Kidney (tissue), 13 donors: ENCODE measurements at regions not wholly inside any gene's neighbourhood (a gene's known extent, or its start where the extent isn't known, plus 50 kb on each side); places are given as distances from the start of the nearest gene placed in this dataset.

Experiments
- DNase-seq, 5 donors: peaks; one replicate each; pipeline ENCODE4 v3.0.0-alpha.2; 2013 to 2020
- FAIRE-seq: peaks from 2 replicates; lab custom pipeline; 2012; peaks lifted over from hg19 to GRCh38; lab: Jason Lieb, UNC
- H3K27ac ChIP-seq, 2 donors: one replicate each; pipeline ENCODE4 v1.7.0; 2013; ENCODE audit warnings: low read depth in 2 of 2, low read length in 2 of 2, inconsistent platforms in 1 of 2
- H3K27me3 ChIP-seq: one replicate; pipeline ENCODE4 v1.7.1; 2013; ENCODE audit warnings: low read length, inconsistent platforms; ENCODE audit not compliant: control insufficient read depth, insufficient read depth
- H3K36me3 ChIP-seq, 3 donors: one replicate each; pipeline versions ENCODE4 v1.7.0 to v1.7.1; 2013; ENCODE audit warnings: low read length in 3 of 3, control low read depth in 1 of 3, inconsistent platforms in 1 of 3; ENCODE audit not compliant: insufficient read depth in 3 of 3, control insufficient read depth in 2 of 3
- H3K4me1 ChIP-seq, 3 donors: one replicate each; pipeline versions ENCODE4 v1.7.0 to v1.7.1; 2013; ENCODE audit warnings: low read length in 3 of 3, inconsistent platforms in 1 of 3, low read depth in 1 of 3; ENCODE audit not compliant: control insufficient read depth in 2 of 3, insufficient read depth in 2 of 3
- H3K4me3 ChIP-seq, 3 donors: one replicate each; pipeline versions ENCODE4 v1.7.0 to v1.8.1; 2013; ENCODE audit warnings: low read length in 3 of 3, control low read depth in 1 of 3, inconsistent platforms in 1 of 3
- H3K9ac ChIP-seq, 3 donors: one replicate each; pipeline versions ENCODE4 v1.7.0 to v1.7.1; 2013; ENCODE audit warnings: low read length in 3 of 3, control low read depth in 1 of 3, inconsistent platforms in 1 of 3
- H3K9me3 ChIP-seq, 3 donors: one replicate each; pipeline versions ENCODE4 v1.7.0 to v1.7.1; 2013; ENCODE audit warnings: low read length in 3 of 3, control low read depth in 1 of 3, inconsistent platforms in 1 of 3; ENCODE audit not compliant: control insufficient read depth in 2 of 3, insufficient read depth in 1 of 3
- CTCF ChIP-seq: IDR thresholded peaks from 3 replicates; pipeline ENCODE4 v1.5.1; 2012; ENCODE audit warnings: mild to moderate bottlenecking, moderate library complexity, borderline replicate concordance; ENCODE audit not compliant: insufficient read depth; ENCODE audit errors: extremely low read depth
- intact Hi-C: fragments of 100-400 bp; cut with DNase I; formaldehyde crosslinking; loops from one replicate; pipeline ENCODE4 v1.11.1; 2022
- donor health status: control.
- donor health status: control.
- donor health status: control.
- donor health status: control.
- donor health status: control.
- donor health status: DM: yes; HTN: yes; CAD: no.
- donor health status: Normal renal cell carcinoma (clear cell type).

DNA sequence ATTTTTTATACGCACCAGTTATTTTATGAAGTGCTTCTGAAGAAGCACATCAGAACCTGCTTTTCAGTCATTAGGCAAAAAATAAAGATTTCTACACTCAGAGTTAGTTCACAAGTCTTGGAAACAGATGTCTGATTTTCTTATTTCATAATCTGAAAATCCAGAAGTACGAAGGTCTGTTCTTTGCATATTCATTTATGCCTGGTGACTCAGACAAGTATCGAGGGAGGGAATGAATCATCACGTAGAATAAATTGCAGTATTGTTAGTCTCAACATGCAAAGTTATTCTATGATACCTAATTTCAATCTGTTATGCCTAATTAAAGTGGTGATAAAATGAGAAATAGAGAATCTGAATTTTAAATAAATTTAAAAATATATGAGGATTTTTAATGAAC is 113.6 kb upstream of the SEM1 start:
- H3K9ac ChIP-seq: no peak overlapping the region
- no peaks in the 10 kb centered on the region for H3K9me3 ChIP-seq
- no peak overlapping the region for H3K27ac ChIP-seq
- FAIRE-seq: no peak
- DNase-seq: no peak
- H3K4me1 ChIP-seq: no peaks in the 10 kb centered on the region
- no peak overlapping the region for H3K4me3 ChIP-seq
- no peaks in the 10 kb centered on the region for H3K36me3 ChIP-seq
- intact Hi-C loops: no loop called here
- H3K27me3 ChIP-seq: no peaks in the 10 kb centered on the region
- no peak for TF ChIP-seq CTCF

GRCh38 chr7:96824686-96825085 is 115.0 kb upstream of the SEM1 start:
- no peak for FAIRE-seq
- Histone ChIP-seq H3K9me3 (no peaks in the 10 kb centered on the region), H3K9ac (no peak overlapping the region), H3K36me3 (no peaks in the 10 kb centered on the region), H3K27ac (no peak overlapping the region), H3K27me3 (no peaks in the 10 kb centered on the region), H3K4me3 (no peak overlapping the region), H3K4me1 (no peaks in the 10 kb centered on the region)
- intact Hi-C loops: no loop called here
- DNase-seq: no peak
- no peak for TF ChIP-seq CTCF

- no peak for FAIRE-seq
- Histone ChIP-seq H3K27me3 (no peaks in the 10 kb centered on the region), H3K4me1 (no peaks in the 10 kb centered on the region), H3K9me3 (no peaks in the 10 kb centered on the region), H3K9ac (no peak overlapping the region), H3K27ac (no peak overlapping the region), H3K4me3 (no peak overlapping the region), H3K36me3 (no peaks in the 10 kb centered on the region)
- no peak for TF ChIP-seq CTCF
- no peak for DNase-seq
- intact Hi-C loops: no loop called here
These were observed 115.6 kb upstream of the SEM1 start for GRCh38 chr7:96825285-96825684.

GRCh38 chr7:96826089-96826488 is 116.4 kb upstream of the SEM1 start:
- H3K36me3 ChIP-seq: no peaks in the 10 kb centered on the region
- H3K9ac ChIP-seq: no peak overlapping the region
- FAIRE-seq (no peak), DNase-seq (no peak)
- intact Hi-C loops: no loop called here
- H3K9me3 ChIP-seq: no peaks in the 10 kb centered on the region
- no peaks in the 10 kb centered on the region for H3K27me3 ChIP-seq
- H3K27ac ChIP-seq: no peak overlapping the region
- H3K4me1 ChIP-seq: no peaks in the 10 kb centered on the region
- TF ChIP-seq CTCF: no peak
- H3K4me3 ChIP-seq: no peak overlapping the region
